Cardiac fibroblast (primary cell): ENCODE measurements at regions not wholly inside any gene's neighbourhood (a gene's known extent, or its start where the extent isn't known, plus 50 kb on each side); places are given as distances from the start of the nearest gene placed in this dataset.

Experiments used
- DNase-seq, 2 donors: peaks; one replicate each; pipeline versions ENCODE4 v3.0.0 to v3.0.0-alpha.2; 2010; ENCODE audit warnings: low read depth in 2 of 2
- H3K4me3 ChIP-seq, 2 donors: replicated peaks in 1 of 2; 1 replicate in 1 of 2; 2 replicates in 1 of 2; pipeline ENCODE4 v1.5.1; 2011; ENCODE audit warnings: low read depth in 2 of 2, low read length in 2 of 2, mild to moderate bottlenecking in 2 of 2, moderate library complexity in 1 of 2
- CTCF ChIP-seq: IDR thresholded peaks from one replicate; pipeline ENCODE4 v1.5.1; 2011; ENCODE audit warnings: low read depth, mild to moderate bottlenecking, low read length, inconsistent platforms

GRCh38 chr6:159533016-159533415 lies 160.0 kb downstream of the SOD2 start:
- no peak for DNase-seq
- H3K4me3 ChIP-seq: no peak overlapping the region
- TF ChIP-seq CTCF: no peak

- no peak overlapping the region for H3K4me3 ChIP-seq
- TF ChIP-seq CTCF: no peak
- no peak for DNase-seq
These were observed 160.9 kb downstream of the SOD2 start for GRCh38 chr6:159532155-159532554.

- no peak for DNase-seq
- TF ChIP-seq CTCF: no peak
- no peak overlapping the region for H3K4me3 ChIP-seq
These were observed 163.1 kb downstream of the SOD2 start for GRCh38 chr6:159529934-159530333.

GRCh38 chr6:159527351-159527750 lies 165.7 kb downstream of the SOD2 start:
- TF ChIP-seq CTCF: no peak

GRCh38 chr6:159525445-159526025 lies 167.5 kb downstream of the SOD2 start:
- no peak for DNase-seq
- TF ChIP-seq CTCF: no peak
- H3K4me3 ChIP-seq: no peak overlapping the region

More at GRCh38 chr6:159527351-159527750, 165.7 kb downstream of the SOD2 start:
- no peak for DNase-seq
- H3K4me3 ChIP-seq: no peak overlapping the region

- no peak for DNase-seq
- no peak overlapping the region for H3K4me3 ChIP-seq
- no peak for TF ChIP-seq CTCF
These were observed 170.0 kb downstream of the SOD2 start for GRCh38 chr6:159522877-159523547.
